Transverse colon (tissue), 4 donors: ENCODE measurements at regions not wholly inside any gene's neighbourhood (a gene's known extent, or its start where the extent isn't known, plus 50 kb on each side); places are given as distances from the start of the nearest gene placed in this dataset.

Experiments used
- DNase-seq: peaks from one replicate; pipeline ENCODE4 v3.0.0-alpha.2; 2019
- H3K27ac ChIP-seq, 4 donors: fragments of 200-600 bp; sonication (generic); 2 replicates each; pipeline ENCODE4 v1.5.1; 2016 to 2018; ENCODE audit warnings: inconsistent platforms in 4 of 4
- H3K27me3 ChIP-seq: fragments of 200-600 bp; sonication (generic); 2 replicates; pipeline ENCODE4 v1.5.1; 2017; ENCODE audit warnings: inconsistent platforms
- H3K36me3 ChIP-seq, 4 donors: fragments of 200-600 bp; sonication (generic); 2 replicates each; pipeline ENCODE4 v1.5.1; 2017 to 2019; ENCODE audit warnings: inconsistent platforms in 4 of 4
- H3K4me1 ChIP-seq, 4 donors: fragments of 200-600 bp; sonication (generic); 2 replicates each; pipeline ENCODE4 v1.5.1; 2017 to 2020; ENCODE audit warnings: inconsistent platforms in 4 of 4
- H3K4me3 ChIP-seq, 4 donors: fragments of 200-600 bp; sonication (generic); 1 replicate in 1 of 4; 2 replicates in 3 of 4; pipeline versions ENCODE4 v1.5.1 to v1.6.1; 2017 to 2019; ENCODE audit warnings: inconsistent platforms in 4 of 4
- H3K9me3 ChIP-seq, 2 donors: fragments of 200-600 bp; sonication (generic); 2 replicates each; pipeline ENCODE4 v1.5.1; 2017 to 2019; ENCODE audit warnings: inconsistent platforms in 2 of 2
- EP300 ChIP-seq: sonication (generic); formaldehyde crosslinking; IDR thresholded peaks from one replicate; pipeline ENCODE4 v1.6.1; 2017; ENCODE audit warnings: antibody characterized with exemption, low read depth
- POLR2A ChIP-seq: fragments of 450-650 bp; IDR thresholded peaks from one replicate; pipeline ENCODE4 v1.6.1; 2016; ENCODE audit warnings: antibody characterized with exemption, mild to moderate bottlenecking, moderate library complexity
- POLR2AphosphoS5 ChIP-seq, 3 donors: sonication (generic); formaldehyde crosslinking; IDR thresholded peaks; one replicate each; pipeline ENCODE4 v1.6.1; 2016; ENCODE audit warnings: antibody characterized with exemption in 3 of 3
- WGBS, 2 donors: methylation state at CpG; one replicate each; pipeline ENCODE4 v1.1.5; 2018; ENCODE audit warnings: low coverage in 1 of 2; 5-methylcytosine and 5-hydroxymethylcytosine counted together
- in situ Hi-C, 4 donors: fragments of 200-750 bp; cut with MboI; loops; one replicate each; pipeline versions ENCODE4 v1.15.0 to v1.15.1; 2017; ENCODE audit warnings: low sequenced_read_pairs in 3 of 4, low pct_ligation_motif_present in 1 of 4, low pct_unique_long_range_greater_than_20kb in 1 of 4
- intact Hi-C: fragments of 100-400 bp; cut with DNase I; formaldehyde crosslinking; loops from one replicate; pipeline ENCODE4 v1.15.1; 2023; ENCODE audit warnings: low total_unique reads
- TF ChIP-seq, protein P1 (sequence below), 5 experiments: fragments of 200-600 bp in 3 of 5; fragments of 450-650 bp in 2 of 5; sonication (generic) in 3 of 5; IDR thresholded peaks; 1 replicate in 2 of 5; 2 replicates in 3 of 5; pipeline ENCODE4 v1.5.1; 2016 to 2017; ENCODE audit warnings: antibody characterized with exemption in 5 of 5, inconsistent platforms in 3 of 5, mild to moderate bottlenecking in 2 of 5, moderate library complexity in 1 of 5

DNA sequence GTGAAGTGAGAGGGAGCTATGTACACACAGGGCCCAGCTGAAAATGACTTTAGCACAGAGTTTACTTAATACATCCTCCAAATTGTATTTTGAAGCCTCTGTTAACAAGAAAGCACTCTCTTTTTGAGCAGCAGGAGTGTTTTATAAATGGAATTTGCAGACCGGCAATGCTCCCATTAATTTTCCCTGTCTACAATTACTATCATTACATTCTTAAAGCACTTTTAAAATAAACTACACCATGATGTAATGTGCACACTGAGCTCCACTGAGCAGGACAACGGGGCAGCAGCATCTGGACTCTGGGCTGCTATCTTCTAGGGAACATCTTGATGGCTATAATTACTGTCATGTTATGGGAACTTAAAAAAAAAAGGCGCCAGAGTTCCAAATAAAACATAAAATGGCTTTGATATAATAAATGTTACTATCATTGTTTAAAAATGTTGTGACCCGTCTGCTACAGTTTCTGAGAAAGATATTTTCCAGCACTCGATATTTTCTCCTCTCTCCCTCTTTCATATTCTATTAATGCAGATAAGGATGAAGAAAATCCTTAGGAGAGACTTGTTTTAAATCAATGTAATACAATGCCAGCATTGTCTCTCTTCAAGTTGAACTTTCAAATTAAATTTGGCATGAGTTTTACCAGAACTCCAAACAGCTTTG is 150.9 kb downstream of the HLX start:
- TF ChIP-seq POLR2A (no peak), POLR2AphosphoS5 (IDR thresholded peaks at IDR 0.05) (peak; percentile 17 to 28 (median 18))

GRCh38 chr1:221030990-221031389 is 151.7 kb downstream of the HLX start:
- WGBS, 2 donors = 32 to 65% methylated on average over 3 of the region's 3 CpGs
- no peak for DNase-seq
- Histone ChIP-seq H3K27ac (peak overlapping the region in 3 of 4 donors; percentile 24 to 71 (median 68)), H3K27me3 (no peaks in the 10 kb centered on the region), H3K4me1 (peaks cover 0 to 11% (median 4%) of the 10 kb centered on the region in 4 donors), H3K36me3 (no peaks in the 10 kb centered on the region), H3K4me3 (no peak overlapping the region), H3K9me3 (no peaks in the 10 kb centered on the region)
- in situ Hi-C loops (no loop called here), intact Hi-C loops (loop anchor here (10.0 kb wide), 2 partner anchors 146 to 216 kb away; no protein-coding TSS in a partner anchor)
- TF ChIP-seq EP300 = no peak
- TF ChIP-seq, protein P1, sequence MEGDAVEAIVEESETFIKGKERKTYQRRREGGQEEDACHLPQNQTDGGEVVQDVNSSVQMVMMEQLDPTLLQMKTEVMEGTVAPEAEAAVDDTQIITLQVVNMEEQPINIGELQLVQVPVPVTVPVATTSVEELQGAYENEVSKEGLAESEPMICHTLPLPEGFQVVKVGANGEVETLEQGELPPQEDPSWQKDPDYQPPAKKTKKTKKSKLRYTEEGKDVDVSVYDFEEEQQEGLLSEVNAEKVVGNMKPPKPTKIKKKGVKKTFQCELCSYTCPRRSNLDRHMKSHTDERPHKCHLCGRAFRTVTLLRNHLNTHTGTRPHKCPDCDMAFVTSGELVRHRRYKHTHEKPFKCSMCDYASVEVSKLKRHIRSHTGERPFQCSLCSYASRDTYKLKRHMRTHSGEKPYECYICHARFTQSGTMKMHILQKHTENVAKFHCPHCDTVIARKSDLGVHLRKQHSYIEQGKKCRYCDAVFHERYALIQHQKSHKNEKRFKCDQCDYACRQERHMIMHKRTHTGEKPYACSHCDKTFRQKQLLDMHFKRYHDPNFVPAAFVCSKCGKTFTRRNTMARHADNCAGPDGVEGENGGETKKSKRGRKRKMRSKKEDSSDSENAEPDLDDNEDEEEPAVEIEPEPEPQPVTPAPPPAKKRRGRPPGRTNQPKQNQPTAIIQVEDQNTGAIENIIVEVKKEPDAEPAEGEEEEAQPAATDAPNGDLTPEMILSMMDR (IDR thresholded peaks at IDR 0.05) = no peak
- no peak for TF ChIP-seq POLR2AphosphoS5 (IDR thresholded peaks at IDR 0.05)
- TF ChIP-seq POLR2A = no peak

More for the DNA sequence above, 150.9 kb downstream of the HLX start:
- Histone ChIP-seq H3K9me3 (no peaks in the 10 kb centered on the region), H3K4me1 (peaks cover 0 to 11% (median 4%) of the 10 kb centered on the region in 4 donors), H3K36me3 (no peaks in the 10 kb centered on the region), H3K4me3 (no peak overlapping the region), H3K27ac (peak overlapping the region; percentile 3 to 71 (median 63)), H3K27me3 (no peaks in the 10 kb centered on the region)
- DNase-seq = no peak
- WGBS, 2 donors = 54 to 63% methylated on average over 5 of the region's 5 CpGs
- in situ Hi-C loops = no loop called here
- intact Hi-C loops = loop anchor here (10.0 kb wide), 2 partner anchors 145 to 215 kb away; no protein-coding TSS in a partner anchor

DNA sequence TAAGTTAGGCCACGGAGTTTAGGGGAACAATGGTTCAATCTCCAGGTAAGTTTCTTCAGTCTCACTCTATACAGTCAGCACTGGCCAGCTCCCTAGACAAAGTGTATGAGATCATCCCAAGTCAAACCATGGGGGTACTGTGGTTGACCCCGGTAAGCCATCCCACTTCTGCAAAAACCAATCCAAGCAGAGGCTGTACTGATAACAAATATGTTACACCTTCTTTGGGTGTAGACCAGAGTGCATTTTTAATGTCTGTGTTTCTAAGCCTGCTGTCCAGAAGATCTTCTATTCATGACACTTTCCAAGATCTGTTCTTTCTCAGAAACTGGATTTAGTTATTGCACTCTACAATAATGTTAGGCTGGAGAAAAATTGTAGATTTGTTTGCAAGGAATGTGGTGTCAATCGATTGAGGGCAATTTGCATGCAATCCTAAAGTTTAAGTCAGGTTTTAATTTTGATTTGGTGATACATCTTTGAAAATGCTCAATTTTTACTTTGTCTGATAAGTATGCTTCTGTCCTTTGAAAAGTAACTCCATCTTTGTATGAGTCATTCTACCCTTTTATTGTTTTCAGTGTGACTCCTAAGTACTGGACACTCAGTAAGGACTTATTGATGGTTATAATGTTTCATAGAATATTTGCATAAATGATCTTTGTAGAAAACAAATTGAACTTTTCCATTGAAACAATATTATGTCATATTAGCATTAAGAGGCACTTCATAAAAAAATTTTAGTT is 152.4 kb downstream of the HLX start:
- 74 to 80% methylated on average over 1 to 3 of the region's 3 CpGs for WGBS, 2 donors
- peaks cover 0 to 11% (median 4%) of the 10 kb centered on the region in 4 donors for H3K4me1 ChIP-seq
- H3K9me3 ChIP-seq = no peaks in the 10 kb centered on the region
- intact Hi-C loops (loop anchor here (10.0 kb wide), 2 partner anchors 147 to 217 kb away; no protein-coding TSS in a partner anchor), in situ Hi-C loops (no loop called here)
- H3K27me3 ChIP-seq = no peaks in the 10 kb centered on the region
- peak overlapping the region in 3 of 4 donors; percentile 43 to 71 (median 68) for H3K27ac ChIP-seq
- no peak for DNase-seq
- H3K4me3 ChIP-seq = no peak overlapping the region
- no peaks in the 10 kb centered on the region for H3K36me3 ChIP-seq
- TF ChIP-seq POLR2A = no peak
- TF ChIP-seq POLR2AphosphoS5 (IDR thresholded peaks at IDR 0.05) = no peak
- TF ChIP-seq, protein P1 (IDR thresholded peaks at IDR 0.05) = no peak
- TF ChIP-seq EP300 = no peak

- in situ Hi-C loops = no loop called here
- H3K4me1 ChIP-seq = peaks cover 0 to 11% (median 4%) of the 10 kb centered on the region in 4 donors
- peak overlapping the region; percentile 6 to 71 (median 56) for H3K27ac ChIP-seq
- H3K4me3 ChIP-seq = no peak overlapping the region
- no peaks in the 10 kb centered on the region for H3K36me3 ChIP-seq
- intact Hi-C loops = loop anchor here (10.0 kb wide), 2 partner anchors 147 to 217 kb away; no protein-coding TSS in a partner anchor
- TF ChIP-seq, protein P1 (IDR thresholded peaks at IDR 0.05) = no peak
- no peak for TF ChIP-seq POLR2AphosphoS5 (IDR thresholded peaks at IDR 0.05)
- no peak for DNase-seq
- no peaks in the 10 kb centered on the region for H3K27me3 ChIP-seq
- no peaks in the 10 kb centered on the region for H3K9me3 ChIP-seq
These were observed 153.0 kb downstream of the HLX start for GRCh38 chr1:221032204-221032585.
